GM23338 (cell line): ENCODE measurements at regions not wholly inside any gene's neighbourhood (a gene's known extent, or its start where the extent isn't known, plus 50 kb on each side); places are given as distances from the start of the nearest gene placed in this dataset.
"Not testable (repeated sequence)": the region's sequence is repeated elsewhere in the genome, so short reads cannot be mapped to it uniquely, and the experiment has no call there.

Source experiments
- ATAC-seq: fragments of 200-7000 bp; cut with Tn5 transposase; 3 replicates; pipeline ENCODE4 v1.9.1; 2020
- DNase-seq: peaks from one replicate; pipeline ENCODE4 v3.0.0-alpha.2; 2015; ENCODE audit warnings: low spot score
- H2AFZ ChIP-seq: fragments of 200-600 bp; sonication (generic); 2 replicates; pipeline ENCODE4 v1.8.0; 2016; ENCODE audit warnings: antibody characterized with exemption, mild to moderate bottlenecking, moderate library complexity
- H3F3A ChIP-seq: fragments of 200-600 bp; sonication (generic); replicated peaks from 2 replicates; pipeline ENCODE4 v1.8.0; 2017; ENCODE audit warnings: antibody characterized with exemption, mixed run types, low read depth
- H3K27ac ChIP-seq: fragments of 200-600 bp; sonication (generic); 2 replicates; pipeline ENCODE4 v1.6.1; 2016; ENCODE audit warnings: low read depth
- H3K27me3 ChIP-seq: fragments of 200-600 bp; sonication (generic); 2 replicates; pipeline ENCODE4 v1.8.0; 2016; ENCODE audit warnings: mild to moderate bottlenecking, mixed run types, moderate library complexity; ENCODE audit not compliant: insufficient read depth
- H3K36me3 ChIP-seq: fragments of 200-600 bp; sonication (generic); 2 replicates; pipeline ENCODE4 v1.8.0; 2016; ENCODE audit warnings: mild to moderate bottlenecking; ENCODE audit not compliant: insufficient read depth
- H3K4me1 ChIP-seq: fragments of 200-600 bp; sonication (generic); 2 replicates; pipeline ENCODE4 v1.8.0; 2016; ENCODE audit warnings: mild to moderate bottlenecking, moderate library complexity; ENCODE audit not compliant: insufficient read depth
- H3K4me2 ChIP-seq: fragments of 200-600 bp; sonication (generic); 2 replicates; pipeline ENCODE4 v1.7.1; 2017; ENCODE audit warnings: mixed run types
- H3K4me3 ChIP-seq: fragments of 200-600 bp; sonication (generic); 2 replicates; pipeline ENCODE4 v1.6.1; 2016; ENCODE audit warnings: mixed run types
- H3K79me2 ChIP-seq: fragments of 200-600 bp; sonication (generic); replicated peaks from 2 replicates; pipeline ENCODE4 v1.8.0; 2017; ENCODE audit warnings: mild to moderate bottlenecking; ENCODE audit not compliant: insufficient read depth
- H3K9me2 ChIP-seq: fragments of 200-600 bp; sonication (generic); 2 replicates; pipeline ENCODE4 v1.8.0; 2017; ENCODE audit not compliant: insufficient read depth
- H4K20me1 ChIP-seq: fragments of 200-600 bp; sonication (generic); replicated peaks from 2 replicates; pipeline ENCODE4 v1.8.0; 2017; ENCODE audit warnings: mild to moderate bottlenecking; ENCODE audit not compliant: insufficient read depth
- H3K27ac Mint-ChIP-seq: 2 replicates; pipeline ENCODE4 v1.8.0; 2020; ENCODE audit warnings: inconsistent platforms, mild to moderate bottlenecking, moderate library complexity, mixed read lengths
- H3K27me3 Mint-ChIP-seq: 3 replicates; pipeline ENCODE4 v1.8.0; 2022; ENCODE audit warnings: low read depth, mild to moderate bottlenecking, moderate library complexity, mixed read lengths, inconsistent platforms; ENCODE audit not compliant: insufficient read depth, poor library complexity
- H3K36me3 Mint-ChIP-seq: 3 replicates; pipeline ENCODE4 v1.8.0; 2021; ENCODE audit warnings: low read depth, mild to moderate bottlenecking, inconsistent platforms, moderate library complexity, mixed read lengths
- H3K4me1 Mint-ChIP-seq: 3 replicates; pipeline ENCODE4 v1.8.0; 2020; ENCODE audit warnings: mild to moderate bottlenecking, inconsistent platforms, mixed read lengths
- H3K4me3 Mint-ChIP-seq: 3 replicates; pipeline ENCODE4 v1.8.0; 2021; ENCODE audit warnings: moderate library complexity, mild to moderate bottlenecking, inconsistent platforms, mixed read lengths
- H3K9me3 Mint-ChIP-seq: 3 replicates; pipeline ENCODE4 v1.8.0; 2020; ENCODE audit warnings: moderate library complexity, mild to moderate bottlenecking, inconsistent platforms, mixed read lengths
- EZH2 ChIP-seq: fragments of 200-600 bp; sonication (generic); IDR thresholded peaks from one replicate; pipeline ENCODE4 v1.8.0; 2017; ENCODE audit warnings: antibody characterized with exemption, mild to moderate bottlenecking, low read depth; ENCODE audit not compliant: unreplicated experiment
- NANOG ChIP-seq: IDR thresholded peaks from 2 replicates; pipeline ENCODE4 v1.6.1; 2016; ENCODE audit warnings: antibody characterized with exemption, borderline replicate concordance
- POLR2AphosphoS5 ChIP-seq: IDR thresholded peaks from 2 replicates; pipeline ENCODE4 v1.6.1; 2016; ENCODE audit warnings: antibody characterized with exemption, low read depth
- STAT1 ChIP-seq: IDR thresholded peaks from one replicate; pipeline ENCODE4 v1.6.1; 2016; ENCODE audit warnings: antibody characterized with exemption; ENCODE audit not compliant: unreplicated experiment
- ZNF114 ChIP-seq: fragments of 250-450 bp; sonication (Bioruptor Pico); IDR thresholded peaks from 2 replicates; pipeline ENCODE4 v1.5.0; 2020; ENCODE audit warnings: mild to moderate bottlenecking, moderate library complexity
- ZNF331 ChIP-seq: fragments of 250-450 bp; sonication (Bioruptor Pico); IDR thresholded peaks from 2 replicates; pipeline ENCODE4 v1.5.0; 2020; ENCODE audit warnings: low read depth, mild to moderate bottlenecking, moderate library complexity
- TF ChIP-seq, protein P1 (sequence below): IDR thresholded peaks from one replicate; pipeline ENCODE4 v1.6.1; 2018; ENCODE audit warnings: antibody characterized with exemption; ENCODE audit not compliant: unreplicated experiment
- TF ChIP-seq, protein P2 (sequence below): fragments of 250-450 bp; sonication (Bioruptor Pico); IDR thresholded peaks from 2 replicates; pipeline ENCODE4 v1.5.0; 2020; ENCODE audit warnings: mild to moderate bottlenecking, moderate library complexity

DNA sequence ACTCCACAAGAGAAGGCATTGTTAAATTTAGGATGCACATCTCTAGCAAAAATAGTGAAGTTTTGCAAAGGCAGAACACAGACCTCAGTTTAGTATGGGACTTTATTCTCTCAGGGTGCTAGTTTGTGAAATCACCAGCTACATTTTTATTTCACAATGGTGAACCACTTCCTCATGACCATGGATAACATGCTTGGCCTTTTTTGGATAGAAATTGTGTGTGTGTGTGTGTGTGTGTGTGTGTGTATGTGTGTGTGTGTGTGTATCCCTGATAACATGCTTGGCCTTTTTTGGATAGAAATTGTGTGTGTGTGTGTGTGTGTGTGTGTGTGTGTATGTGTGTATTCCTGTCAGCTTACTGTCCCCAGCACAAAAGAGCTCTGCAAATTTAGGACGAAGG lies 989.0 kb upstream of the TYRP1 start:
- H3K27me3 ChIP-seq, H3K9me3 Mint-ChIP-seq, H3K4me1 ChIP-seq, H3K4me3 ChIP-seq, H3K27ac ChIP-seq, H3K9me2 ChIP-seq, H3K36me3 Mint-ChIP-seq, H3K36me3 ChIP-seq, H2AFZ ChIP-seq, H3K4me1 Mint-ChIP-seq, H3K27me3 Mint-ChIP-seq, DNase-seq, H3K79me2 ChIP-seq, H4K20me1 ChIP-seq, H3K4me2 ChIP-seq, ATAC-seq, H3K4me3 Mint-ChIP-seq, H3K27ac Mint-ChIP-seq, H3F3A ChIP-seq: not testable (repeated sequence)

DNA sequence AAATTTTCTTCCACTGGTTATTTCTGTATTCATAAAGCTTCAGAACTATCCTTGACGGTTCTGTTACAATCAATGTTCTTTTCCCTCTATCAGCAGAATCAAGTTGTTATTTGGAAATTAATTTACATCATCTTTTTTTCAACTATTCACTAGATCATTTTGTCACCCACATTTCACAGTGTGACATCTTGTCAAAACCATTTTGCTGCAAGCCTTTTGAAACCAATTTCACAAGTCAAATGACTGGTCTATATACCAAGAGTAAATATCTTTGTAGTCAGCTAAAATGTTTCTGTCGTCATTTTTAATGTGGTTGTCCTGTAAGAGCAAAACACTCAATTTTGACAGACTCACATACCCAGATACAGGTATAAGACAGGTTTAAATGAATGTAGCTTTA lies 984.3 kb upstream of the TYRP1 start:
- no peak overlapping the region for H2AFZ ChIP-seq
- Mint-ChIP-seq H3K9me3 (peaks cover 4% of the 10 kb centered on the region; the same call in 2 of the 3 replicates), H3K27ac (no peak overlapping the region), H3K27me3 (no peaks in the 10 kb centered on the region), H3K4me3 (no peak overlapping the region), H3K4me1 (no peaks in the 10 kb centered on the region), H3K36me3 (no peaks in the 10 kb centered on the region)
- ATAC-seq (no peak), DNase-seq (no peak)
- no peaks in the 10 kb centered on the region for H3K9me2 ChIP-seq
- H3K36me3 ChIP-seq, result no peaks in the 10 kb centered on the region
- no peaks in the 10 kb centered on the region for H3K79me2 ChIP-seq
- H3F3A ChIP-seq, result no peaks in the 10 kb centered on the region
- no peak overlapping the region for H3K4me3 ChIP-seq
- no peak overlapping the region for H3K4me2 ChIP-seq
- no peak overlapping the region for H3K27ac ChIP-seq
- no peaks in the 10 kb centered on the region for H3K4me1 ChIP-seq
- no peaks in the 10 kb centered on the region for H4K20me1 ChIP-seq
- TF ChIP-seq NANOG, result no peak
- no peak for TF ChIP-seq ZNF331 (CRISPR knock-in tag)
- TF ChIP-seq, protein P1, sequence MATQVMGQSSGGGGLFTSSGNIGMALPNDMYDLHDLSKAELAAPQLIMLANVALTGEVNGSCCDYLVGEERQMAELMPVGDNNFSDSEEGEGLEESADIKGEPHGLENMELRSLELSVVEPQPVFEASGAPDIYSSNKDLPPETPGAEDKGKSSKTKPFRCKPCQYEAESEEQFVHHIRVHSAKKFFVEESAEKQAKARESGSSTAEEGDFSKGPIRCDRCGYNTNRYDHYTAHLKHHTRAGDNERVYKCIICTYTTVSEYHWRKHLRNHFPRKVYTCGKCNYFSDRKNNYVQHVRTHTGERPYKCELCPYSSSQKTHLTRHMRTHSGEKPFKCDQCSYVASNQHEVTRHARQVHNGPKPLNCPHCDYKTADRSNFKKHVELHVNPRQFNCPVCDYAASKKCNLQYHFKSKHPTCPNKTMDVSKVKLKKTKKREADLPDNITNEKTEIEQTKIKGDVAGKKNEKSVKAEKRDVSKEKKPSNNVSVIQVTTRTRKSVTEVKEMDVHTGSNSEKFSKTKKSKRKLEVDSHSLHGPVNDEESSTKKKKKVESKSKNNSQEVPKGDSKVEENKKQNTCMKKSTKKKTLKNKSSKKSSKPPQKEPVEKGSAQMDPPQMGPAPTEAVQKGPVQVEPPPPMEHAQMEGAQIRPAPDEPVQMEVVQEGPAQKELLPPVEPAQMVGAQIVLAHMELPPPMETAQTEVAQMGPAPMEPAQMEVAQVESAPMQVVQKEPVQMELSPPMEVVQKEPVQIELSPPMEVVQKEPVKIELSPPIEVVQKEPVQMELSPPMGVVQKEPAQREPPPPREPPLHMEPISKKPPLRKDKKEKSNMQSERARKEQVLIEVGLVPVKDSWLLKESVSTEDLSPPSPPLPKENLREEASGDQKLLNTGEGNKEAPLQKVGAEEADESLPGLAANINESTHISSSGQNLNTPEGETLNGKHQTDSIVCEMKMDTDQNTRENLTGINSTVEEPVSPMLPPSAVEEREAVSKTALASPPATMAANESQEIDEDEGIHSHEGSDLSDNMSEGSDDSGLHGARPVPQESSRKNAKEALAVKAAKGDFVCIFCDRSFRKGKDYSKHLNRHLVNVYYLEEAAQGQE, result no peak
- TF ChIP-seq STAT1, result no peak
- no peak for TF ChIP-seq EZH2
- no peak for TF ChIP-seq POLR2AphosphoS5
- no peak for TF ChIP-seq ZNF114
- TF ChIP-seq, protein P2, sequence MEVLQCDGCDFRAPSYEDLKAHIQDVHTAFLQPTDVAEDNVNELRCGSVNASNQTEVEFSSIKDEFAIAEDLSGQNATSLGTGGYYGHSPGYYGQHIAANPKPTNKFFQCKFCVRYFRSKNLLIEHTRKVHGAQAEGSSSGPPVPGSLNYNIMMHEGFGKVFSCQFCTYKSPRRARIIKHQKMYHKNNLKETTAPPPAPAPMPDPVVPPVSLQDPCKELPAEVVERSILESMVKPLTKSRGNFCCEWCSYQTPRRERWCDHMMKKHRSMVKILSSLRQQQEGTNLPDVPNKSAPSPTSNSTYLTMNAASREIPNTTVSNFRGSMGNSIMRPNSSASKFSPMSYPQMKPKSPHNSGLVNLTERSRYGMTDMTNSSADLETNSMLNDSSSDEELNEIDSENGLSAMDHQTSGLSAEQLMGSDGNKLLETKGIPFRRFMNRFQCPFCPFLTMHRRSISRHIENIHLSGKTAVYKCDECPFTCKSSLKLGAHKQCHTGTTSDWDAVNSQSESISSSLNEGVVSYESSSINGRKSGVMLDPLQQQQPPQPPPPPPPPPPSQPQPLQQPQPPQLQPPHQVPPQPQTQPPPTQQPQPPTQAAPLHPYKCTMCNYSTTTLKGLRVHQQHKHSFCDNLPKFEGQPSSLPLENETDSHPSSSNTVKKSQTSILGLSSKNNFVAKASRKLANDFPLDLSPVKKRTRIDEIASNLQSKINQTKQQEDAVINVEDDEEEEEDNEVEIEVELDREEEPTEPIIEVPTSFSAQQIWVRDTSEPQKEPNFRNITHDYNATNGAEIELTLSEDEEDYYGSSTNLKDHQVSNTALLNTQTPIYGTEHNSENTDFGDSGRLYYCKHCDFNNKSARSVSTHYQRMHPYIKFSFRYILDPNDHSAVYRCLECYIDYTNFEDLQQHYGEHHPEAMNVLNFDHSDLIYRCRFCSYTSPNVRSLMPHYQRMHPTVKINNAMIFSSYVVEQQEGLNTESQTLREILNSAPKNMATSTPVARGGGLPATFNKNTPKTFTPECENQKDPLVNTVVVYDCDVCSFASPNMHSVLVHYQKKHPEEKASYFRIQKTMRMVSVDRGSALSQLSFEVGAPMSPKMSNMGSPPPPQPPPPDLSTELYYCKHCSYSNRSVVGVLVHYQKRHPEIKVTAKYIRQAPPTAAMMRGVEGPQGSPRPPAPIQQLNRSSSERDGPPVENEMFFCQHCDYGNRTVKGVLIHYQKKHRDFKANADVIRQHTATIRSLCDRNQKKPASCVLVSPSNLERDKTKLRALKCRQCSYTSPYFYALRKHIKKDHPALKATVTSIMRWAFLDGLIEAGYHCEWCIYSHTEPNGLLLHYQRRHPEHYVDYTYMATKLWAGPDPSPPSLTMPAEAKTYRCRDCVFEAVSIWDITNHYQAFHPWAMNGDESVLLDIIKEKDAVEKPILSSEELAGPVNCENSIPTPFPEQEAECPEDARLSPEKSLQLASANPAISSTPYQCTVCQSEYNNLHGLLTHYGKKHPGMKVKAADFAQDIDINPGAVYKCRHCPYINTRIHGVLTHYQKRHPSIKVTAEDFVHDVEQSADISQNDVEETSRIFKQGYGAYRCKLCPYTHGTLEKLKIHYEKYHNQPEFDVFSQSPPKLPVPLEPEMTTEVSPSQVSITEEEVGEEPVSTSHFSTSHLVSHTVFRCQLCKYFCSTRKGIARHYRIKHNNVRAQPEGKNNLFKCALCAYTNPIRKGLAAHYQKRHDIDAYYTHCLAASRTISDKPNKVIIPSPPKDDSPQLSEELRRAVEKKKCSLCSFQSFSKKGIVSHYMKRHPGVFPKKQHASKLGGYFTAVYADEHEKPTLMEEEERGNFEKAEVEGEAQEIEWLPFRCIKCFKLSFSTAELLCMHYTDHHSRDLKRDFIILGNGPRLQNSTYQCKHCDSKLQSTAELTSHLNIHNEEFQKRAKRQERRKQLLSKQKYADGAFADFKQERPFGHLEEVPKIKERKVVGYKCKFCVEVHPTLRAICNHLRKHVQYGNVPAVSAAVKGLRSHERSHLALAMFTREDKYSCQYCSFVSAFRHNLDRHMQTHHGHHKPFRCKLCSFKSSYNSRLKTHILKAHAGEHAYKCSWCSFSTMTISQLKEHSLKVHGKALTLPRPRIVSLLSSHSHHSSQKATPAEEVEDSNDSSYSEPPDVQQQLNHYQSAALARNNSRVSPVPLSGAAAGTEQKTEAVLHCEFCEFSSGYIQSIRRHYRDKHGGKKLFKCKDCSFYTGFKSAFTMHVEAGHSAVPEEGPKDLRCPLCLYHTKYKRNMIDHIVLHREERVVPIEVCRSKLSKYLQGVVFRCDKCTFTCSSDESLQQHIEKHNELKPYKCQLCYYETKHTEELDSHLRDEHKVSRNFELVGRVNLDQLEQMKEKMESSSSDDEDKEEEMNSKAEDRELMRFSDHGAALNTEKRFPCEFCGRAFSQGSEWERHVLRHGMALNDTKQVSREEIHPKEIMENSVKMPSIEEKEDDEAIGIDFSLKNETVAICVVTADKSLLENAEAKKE (CRISPR knock-in tag), result no peak
- H3K27me3 ChIP-seq, result no peaks in the 10 kb centered on the region
